H1 (cell line): ENCODE measurements at regions not wholly inside any gene's neighbourhood (a gene's known extent, or its start where the extent isn't known, plus 50 kb on each side); places are given as distances from the start of the nearest gene placed in this dataset.

Experiments
- CTCF ChIA-PET: fragments of 300-600 bp; sonication (Branson Sonifier 250); formaldehyde crosslinking; loops from one replicate; lab custom pipeline; 2021; ENCODE audit not compliant: partially characterized antibody; lab: Charles Lee
- POLR2A ChIA-PET: fragments of 300-600 bp; sonication (Branson Sonifier 250); formaldehyde crosslinking; loops from one replicate; lab custom pipeline; 2021; ENCODE audit warnings: inconsistent platforms; ENCODE audit not compliant: partially characterized antibody; lab: Charles Lee
- DNase-seq, 2 experiments: peaks; one replicate each; pipeline versions ENCODE4 v3.0.0 to v3.0.0-alpha.2; 2010 to 2022; ENCODE audit warnings: low spot score in 2 of 2, low read depth in 1 of 2, mixed read lengths in 1 of 2
- FAIRE-seq: peaks from 2 replicates; lab custom pipeline; 2011; peaks lifted over from hg19 to GRCh38; lab: Jason Lieb, UNC
- H2AFZ ChIP-seq: 2 replicates; pipeline ENCODE4 v1.8.1; 2012; ENCODE audit warnings: low read length, inconsistent platforms
- H2AK5ac ChIP-seq: 2 replicates; pipeline ENCODE4 v1.6.1; 2013; ENCODE audit warnings: low read depth, low read length
- H2BK120ac ChIP-seq: replicated peaks from 2 replicates; pipeline ENCODE3; 2013; ENCODE audit warnings: low read depth, low read length, inconsistent platforms
- H2BK12ac ChIP-seq: 2 replicates; pipeline ENCODE4 v1.6.1; 2013; ENCODE audit warnings: low read depth, low read length
- H2BK15ac ChIP-seq: 2 replicates; pipeline ENCODE4 v1.6.1; 2013; ENCODE audit warnings: low read length
- H2BK20ac ChIP-seq: 2 replicates; pipeline ENCODE4 v1.6.1; 2013; ENCODE audit warnings: low read length
- H2BK5ac ChIP-seq: 2 replicates; pipeline ENCODE4 v1.6.1; 2013; ENCODE audit warnings: low read depth, low read length
- H3K14ac ChIP-seq: 2 replicates; pipeline ENCODE4 v1.6.1; 2013; ENCODE audit warnings: inconsistent platforms; ENCODE audit not compliant: insufficient read length
- H3K18ac ChIP-seq: 2 replicates; pipeline ENCODE4 v1.6.1; 2013; ENCODE audit warnings: low read length; ENCODE audit errors: extremely low read depth
- H3K23ac ChIP-seq: 2 replicates; pipeline ENCODE4 v1.6.1; 2013; ENCODE audit warnings: inconsistent platforms; ENCODE audit not compliant: insufficient read length
- H3K23me2 ChIP-seq: 2 replicates; pipeline ENCODE4 v1.6.1; 2013; ENCODE audit warnings: low read depth, low read length
- H3K27ac ChIP-seq: 2 replicates; pipeline ENCODE4 v1.6.1; 2011; ENCODE audit warnings: low read depth, low read length, inconsistent platforms
- H3K27me3 ChIP-seq, 4 experiments: replicated peaks in 1 of 4; 1 replicate in 1 of 4; 2 replicates in 3 of 4; pipeline versions ENCODE4 v1.6.1 to v1.8.1; 2011 to 2013; ENCODE audit warnings: low read length in 3 of 4, mild to moderate bottlenecking in 3 of 4, inconsistent platforms in 2 of 4, mixed read lengths in 2 of 4, moderate library complexity in 1 of 4; ENCODE audit not compliant: control insufficient read depth in 3 of 4, insufficient read depth in 3 of 4; ENCODE audit errors: extremely low read depth in 1 of 4
- H3K36me3 ChIP-seq, 4 experiments: 2 replicates each; pipeline versions ENCODE4 v1.6.1 to v1.8.1; 2011 to 2013; ENCODE audit warnings: mild to moderate bottlenecking in 4 of 4, low read length in 3 of 4, moderate library complexity in 2 of 4, control low read depth in 1 of 4, inconsistent platforms in 1 of 4; ENCODE audit not compliant: insufficient read depth in 4 of 4, control insufficient read depth in 2 of 4
- H3K4ac ChIP-seq: replicated peaks from 2 replicates; pipeline ENCODE3; 2013; ENCODE audit warnings: low read length, low read depth, mixed read lengths, inconsistent platforms; ENCODE audit not compliant: insufficient read length
- H3K4me1 ChIP-seq, 4 experiments: replicated peaks in 1 of 4; 1 replicate in 1 of 4; 2 replicates in 3 of 4; pipeline versions ENCODE4 v1.6.1 to v1.8.1; 2011 to 2013; ENCODE audit warnings: low read length in 3 of 4, inconsistent platforms in 2 of 4, mixed read lengths in 1 of 4; ENCODE audit not compliant: insufficient read depth in 4 of 4, control insufficient read depth in 3 of 4
- H3K4me2 ChIP-seq, 2 experiments: 2 replicates each; pipeline versions ENCODE4 v1.6.1 to v1.8.1; 2011 to 2013; ENCODE audit warnings: low read depth in 2 of 2, low read length in 2 of 2, control low read depth in 1 of 2, inconsistent platforms in 1 of 2, mild to moderate bottlenecking in 1 of 2; ENCODE audit not compliant: insufficient read depth in 1 of 2
- H3K4me3 ChIP-seq, 4 experiments: fragments of 200-600, 300-600 bp in 1 of 4; sonication (generic), shearing (Covaris generic), sonication (Bioruptor Twin) in 1 of 4; 2 replicates each; pipeline versions ENCODE4 v1.5.1 to v1.8.1; 2011 to 2016; ENCODE audit warnings: low read length in 4 of 4, low read depth in 3 of 4, control low read depth in 2 of 4, inconsistent platforms in 2 of 4, mild to moderate bottlenecking in 2 of 4, mixed read lengths in 1 of 4, moderate library complexity in 1 of 4; ENCODE audit not compliant: insufficient read depth in 2 of 4; ENCODE audit errors: extremely low read depth in 1 of 4
- H3K56ac ChIP-seq: replicated peaks from 2 replicates; pipeline ENCODE3; 2013; ENCODE audit warnings: low read depth, mild to moderate bottlenecking, mixed read lengths, low read length, inconsistent platforms; ENCODE audit not compliant: insufficient read length
- H3K79me1 ChIP-seq: 2 replicates; pipeline ENCODE4 v1.6.1; 2013; ENCODE audit warnings: low read depth, low read length, control low read depth
- H3K79me2 ChIP-seq, 2 experiments: 2 replicates each; pipeline versions ENCODE4 v1.6.1 to v1.8.1; 2012 to 2013; ENCODE audit warnings: low read length in 2 of 2, mild to moderate bottlenecking in 2 of 2, inconsistent platforms in 1 of 2; ENCODE audit not compliant: insufficient read depth in 2 of 2, control insufficient read depth in 1 of 2
- H3K9ac ChIP-seq, 4 experiments: replicated peaks in 1 of 4; 1 replicate in 1 of 4; 2 replicates in 3 of 4; pipeline versions ENCODE4 v1.6.1 to v1.8.1; 2011 to 2013; ENCODE audit warnings: low read depth in 3 of 4, low read length in 3 of 4, control low read depth in 2 of 4, mild to moderate bottlenecking in 2 of 4, moderate library complexity in 2 of 4, inconsistent platforms in 1 of 4; ENCODE audit errors: extremely low read depth in 1 of 4
- H3K9me3 ChIP-seq, 2 experiments: 2 replicates each; pipeline versions ENCODE4 v1.6.1 to v1.8.1; 2012 to 2013; ENCODE audit warnings: mild to moderate bottlenecking in 2 of 2, moderate library complexity in 2 of 2, control low read depth in 1 of 2, inconsistent platforms in 1 of 2, low read depth in 1 of 2, low read length in 1 of 2, mixed read lengths in 1 of 2; ENCODE audit not compliant: insufficient read depth in 2 of 2
- H4K20me1 ChIP-seq, 2 experiments: replicated peaks in 1 of 2; 2 replicates each; pipeline versions ENCODE3 to v1.8.1; 2011 to 2013; ENCODE audit warnings: inconsistent platforms in 2 of 2, low read length in 2 of 2, mild to moderate bottlenecking in 1 of 2; ENCODE audit not compliant: insufficient read depth in 2 of 2, control insufficient read depth in 1 of 2
- H4K5ac ChIP-seq: 2 replicates; pipeline ENCODE4 v1.6.1; 2013; ENCODE audit warnings: low read length, low read depth, mixed read lengths, inconsistent platforms; ENCODE audit not compliant: insufficient read length
- H4K8ac ChIP-seq: 2 replicates; pipeline ENCODE4 v1.8.0; 2013; ENCODE audit warnings: mild to moderate bottlenecking, moderate library complexity, low read length, inconsistent platforms; ENCODE audit not compliant: insufficient read depth; ENCODE audit errors: extremely low read depth
- H4K91ac ChIP-seq: replicated peaks from 2 replicates; pipeline ENCODE3; 2013; ENCODE audit warnings: low read length, mixed read lengths, inconsistent platforms; ENCODE audit not compliant: insufficient read length
- ASH2L ChIP-seq: fragments of 200-600, 300-600 bp; sonication (generic); IDR thresholded peaks from one replicate; pipeline ENCODE4 v1.7.1; 2017; ENCODE audit warnings: low read length
- CBX5 ChIP-seq: fragments of 300-800, 300-1000 bp; sonication (generic); IDR thresholded peaks from 2 replicates; pipeline ENCODE4 v1.7.1; 2016; ENCODE audit warnings: antibody characterized with exemption, low read length, low read depth
- CEBPB ChIP-seq: IDR thresholded peaks from 2 replicates; pipeline ENCODE4 v1.6.1; 2012; ENCODE audit warnings: low read depth, low read length
- POU5F1 ChIP-seq: IDR thresholded peaks from 2 replicates; pipeline ENCODE4 v1.6.1; 2011; ENCODE audit warnings: low read depth, mild to moderate bottlenecking, low read length, moderate library complexity
- RFX5 ChIP-seq: IDR thresholded peaks from 2 replicates; pipeline ENCODE4 v1.6.1; 2011; ENCODE audit warnings: low read depth, low read length, improper control_type of control experiment, borderline replicate concordance
- SP4 ChIP-seq: IDR thresholded peaks from 2 replicates; pipeline ENCODE4 v1.6.1; 2012; ENCODE audit warnings: low read length, inconsistent platforms
- TEAD4 ChIP-seq: IDR thresholded peaks from 2 replicates; pipeline ENCODE4 v1.6.1; 2012; ENCODE audit warnings: low read depth, low read length, inconsistent platforms, mixed read lengths
- WGBS, 2 experiments: shearing (Covaris generic) in 1 of 2; methylation state at CpG; one replicate each; pipeline versions ENCODE4 v1.1.6 to v1.1.7; 2013 to 2015; ENCODE audit warnings: low lambda C conversion rate in 2 of 2, mixed read lengths in 2 of 2, inconsistent platforms in 1 of 2, low coverage in 1 of 2, missing lambda C conversion rate in 1 of 2; ENCODE audit not compliant: insufficient replicate concordance in 2 of 2, insufficient coverage in 1 of 2, insufficient read length in 1 of 2; ENCODE audit errors: extremely low coverage in 1 of 2, missing lambda C conversion rate in 1 of 2; 5-methylcytosine and 5-hydroxymethylcytosine counted together

GRCh38 chr16:6898896-6899295 is 433.7 kb upstream of the RBFOX1 start:
- H4K20me1 ChIP-seq, result peaks cover under 1 to 1% of the 10 kb centered on the region in 2 experiments
- no peak overlapping the region for H2BK120ac ChIP-seq
- CTCF ChIA-PET, result no interaction called here
- POLR2A ChIA-PET, result no interaction called here
- H3K79me1 ChIP-seq, result no peaks in the 10 kb centered on the region
- no peak overlapping the region for H2AFZ ChIP-seq
- no peak overlapping the region for H2BK20ac ChIP-seq
- H3K36me3 ChIP-seq, result no peaks in the 10 kb centered on the region
- no peak overlapping the region for H3K9ac ChIP-seq
- H4K91ac ChIP-seq, result no peak overlapping the region
- no peak overlapping the region for H3K4me2 ChIP-seq
- no peak overlapping the region for H2BK12ac ChIP-seq
- no peak overlapping the region for H2AK5ac ChIP-seq
- peaks cover 0 to 15% (median 2%) of the 10 kb centered on the region in 4 experiments; a peak in 5 of 7 replicates for H3K27me3 ChIP-seq
- no peak overlapping the region for H4K5ac ChIP-seq
- H3K27ac ChIP-seq, result no peak overlapping the region
- 89% methylated on average over 10 of the region's 10 CpGs; no CpG with 5 or more reads in 1 of the 2 experiments for WGBS, 2 experiments
- H4K8ac ChIP-seq, result no peak overlapping the region
- no peak overlapping the region for H3K4ac ChIP-seq
- no peaks in the 10 kb centered on the region for H3K23me2 ChIP-seq
- H3K56ac ChIP-seq, result no peak overlapping the region
- H3K18ac ChIP-seq, result no peak overlapping the region
- no peak overlapping the region for H2BK5ac ChIP-seq
- H3K4me1 ChIP-seq, result peaks cover 0 to 3% (median 0%) of the 10 kb centered on the region in 4 experiments; a peak in 2 of 7 replicates
- H3K9me3 ChIP-seq, result no peaks in the 10 kb centered on the region
- H3K4me3 ChIP-seq, result no peak overlapping the region
- H2BK15ac ChIP-seq, result no peak overlapping the region
- H3K23ac ChIP-seq, result no peak overlapping the region
- DNase-seq (no peak), FAIRE-seq (no peak)
- TF ChIP-seq ASH2L (no peak), CBX5 (no peak), POU5F1 (no peak), RFX5 (no peak), TEAD4 (no peak), SP4 (no peak), CEBPB (no peak)
- no peak overlapping the region for H3K14ac ChIP-seq
- no peaks in the 10 kb centered on the region; a peak in 1 of 4 replicates for H3K79me2 ChIP-seq
